Neural progenitor cell (in vitro differentiated cells): ENCODE measurements at regions not wholly inside any gene's neighbourhood (a gene's known extent, or its start where the extent isn't known, plus 50 kb on each side); places are given as distances from the start of the nearest gene placed in this dataset.

ENCODE experiments used
- DNase-seq: peaks from one replicate; pipeline ENCODE4 v3.0.0-alpha.2; 2016; ENCODE audit warnings: low spot score
- H2AFZ ChIP-seq: fragments of 200-600 bp; sonication (generic); replicated peaks from 2 replicates; pipeline ENCODE4 v1.6.1; 2016; ENCODE audit warnings: antibody characterized with exemption
- H3F3A ChIP-seq: fragments of 200-600 bp; sonication (generic); 2 replicates; pipeline ENCODE4 v1.6.1; 2016; ENCODE audit warnings: antibody characterized with exemption, low read depth
- H3K27ac ChIP-seq: fragments of 200-600 bp; sonication (generic); 2 replicates; pipeline ENCODE4 v1.5.1; 2016; ENCODE audit warnings: mild to moderate bottlenecking
- H3K27me3 ChIP-seq: fragments of 200-600 bp; sonication (generic); 2 replicates; pipeline ENCODE4 v1.6.1; 2016; ENCODE audit warnings: mild to moderate bottlenecking, moderate library complexity
- H3K36me3 ChIP-seq: fragments of 200-600 bp; sonication (generic); 2 replicates; pipeline ENCODE4 v1.5.1; 2016
- H3K4me1 ChIP-seq: fragments of 200-600 bp; sonication (generic); 2 replicates; pipeline ENCODE4 v1.6.1; 2016; ENCODE audit warnings: mixed run types
- H3K4me2 ChIP-seq: fragments of 200-600 bp; sonication (generic); 2 replicates; pipeline ENCODE4 v1.6.1; 2016
- H3K4me3 ChIP-seq: fragments of 200-600 bp; sonication (generic); 2 replicates; pipeline ENCODE4 v1.5.1; 2016
- H3K79me2 ChIP-seq: fragments of 200-600 bp; sonication (generic); 2 replicates; pipeline ENCODE4 v1.6.1; 2016; ENCODE audit warnings: low read depth
- H3K9ac ChIP-seq: fragments of 200-600 bp; sonication (generic); 2 replicates; pipeline ENCODE4 v1.6.1; 2016
- H3K9me3 ChIP-seq: fragments of 200-600 bp; sonication (generic); 2 replicates; pipeline ENCODE4 v1.5.1; 2016; ENCODE audit warnings: low read depth
- H4K20me1 ChIP-seq: fragments of 200-600 bp; sonication (generic); 2 replicates; pipeline ENCODE4 v1.6.1; 2016; ENCODE audit warnings: low read depth
- H3K27ac Mint-ChIP-seq: 3 replicates; pipeline ENCODE4 v1.8.0; 2021; ENCODE audit warnings: mixed read lengths
- H3K27me3 Mint-ChIP-seq: 2 replicates; pipeline ENCODE4 v1.8.0; 2022; ENCODE audit warnings: low read depth, mild to moderate bottlenecking, inconsistent platforms, moderate library complexity, mixed read lengths; ENCODE audit not compliant: insufficient read depth
- H3K36me3 Mint-ChIP-seq: 3 replicates; pipeline ENCODE4 v1.8.0; 2021; ENCODE audit warnings: mixed read lengths
- H3K4me1 Mint-ChIP-seq: 3 replicates; pipeline ENCODE4 v1.8.0; 2021; ENCODE audit warnings: mixed read lengths
- H3K4me3 Mint-ChIP-seq: 3 replicates; pipeline ENCODE4 v1.8.0; 2021; ENCODE audit warnings: mild to moderate bottlenecking, moderate library complexity, mixed read lengths
- H3K9me3 Mint-ChIP-seq: 3 replicates; pipeline ENCODE4 v1.8.0; 2020; ENCODE audit warnings: mixed read lengths
- EZH2 ChIP-seq: fragments of 200-600 bp; sonication (generic); IDR thresholded peaks from 2 replicates; pipeline ENCODE4 v1.6.1; 2017; ENCODE audit warnings: antibody characterized with exemption, mild to moderate bottlenecking, moderate library complexity
- EZH2phosphoT487 ChIP-seq: fragments of 200-600 bp; sonication (generic); IDR thresholded peaks from 2 replicates; pipeline ENCODE4 v1.6.1; 2017; ENCODE audit warnings: antibody characterized with exemption
- TF ChIP-seq, protein P1 (sequence below): fragments of 200-600 bp; sonication (generic); IDR thresholded peaks from 2 replicates; pipeline ENCODE4 v1.5.1; 2017; ENCODE audit warnings: antibody characterized with exemption, mild to moderate bottlenecking

DNA sequence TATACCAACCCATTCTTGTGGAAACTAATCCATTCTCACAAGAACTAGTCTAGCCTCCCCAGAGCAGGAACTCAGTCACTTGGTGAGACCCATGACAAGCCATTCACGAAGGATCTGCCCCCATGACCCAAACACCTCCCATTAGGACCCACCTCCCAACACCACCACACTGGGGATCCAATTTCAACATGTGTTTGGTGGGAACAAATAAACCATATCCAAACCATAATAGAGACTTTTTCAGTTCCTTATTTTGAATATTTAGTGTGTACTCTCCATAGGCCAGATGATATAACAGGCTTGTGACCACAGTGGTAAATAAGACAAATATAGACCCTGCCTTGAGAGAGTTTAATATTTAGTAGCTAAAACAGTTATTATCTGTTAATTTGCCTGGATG lies 227.5 kb upstream of the SERP2 start:
- no peak overlapping the region for H3K9ac ChIP-seq
- no peaks in the 10 kb centered on the region for H3K9me3 Mint-ChIP-seq
- peaks cover 2% of the 10 kb centered on the region for H3K27me3 Mint-ChIP-seq
- no peaks in the 10 kb centered on the region for H3K79me2 ChIP-seq
- H3K4me1 ChIP-seq: peaks cover 11% of the 10 kb centered on the region
- no peak overlapping the region for H2AFZ ChIP-seq
- H3K4me3 ChIP-seq: no peak overlapping the region
- no peaks in the 10 kb centered on the region for H3K27me3 ChIP-seq
- H3K36me3 ChIP-seq: no peaks in the 10 kb centered on the region
- no peak overlapping the region for H3K4me3 Mint-ChIP-seq
- H3K4me1 Mint-ChIP-seq: peaks cover 38% of the 10 kb centered on the region
- TF ChIP-seq EZH2phosphoT487 (no peak), EZH2 (no peak)
- TF ChIP-seq, protein P1, sequence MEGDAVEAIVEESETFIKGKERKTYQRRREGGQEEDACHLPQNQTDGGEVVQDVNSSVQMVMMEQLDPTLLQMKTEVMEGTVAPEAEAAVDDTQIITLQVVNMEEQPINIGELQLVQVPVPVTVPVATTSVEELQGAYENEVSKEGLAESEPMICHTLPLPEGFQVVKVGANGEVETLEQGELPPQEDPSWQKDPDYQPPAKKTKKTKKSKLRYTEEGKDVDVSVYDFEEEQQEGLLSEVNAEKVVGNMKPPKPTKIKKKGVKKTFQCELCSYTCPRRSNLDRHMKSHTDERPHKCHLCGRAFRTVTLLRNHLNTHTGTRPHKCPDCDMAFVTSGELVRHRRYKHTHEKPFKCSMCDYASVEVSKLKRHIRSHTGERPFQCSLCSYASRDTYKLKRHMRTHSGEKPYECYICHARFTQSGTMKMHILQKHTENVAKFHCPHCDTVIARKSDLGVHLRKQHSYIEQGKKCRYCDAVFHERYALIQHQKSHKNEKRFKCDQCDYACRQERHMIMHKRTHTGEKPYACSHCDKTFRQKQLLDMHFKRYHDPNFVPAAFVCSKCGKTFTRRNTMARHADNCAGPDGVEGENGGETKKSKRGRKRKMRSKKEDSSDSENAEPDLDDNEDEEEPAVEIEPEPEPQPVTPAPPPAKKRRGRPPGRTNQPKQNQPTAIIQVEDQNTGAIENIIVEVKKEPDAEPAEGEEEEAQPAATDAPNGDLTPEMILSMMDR: no peak
- H3K9me3 ChIP-seq: no peaks in the 10 kb centered on the region
- peaks cover 6% of the 10 kb centered on the region for H3F3A ChIP-seq
- no peak for DNase-seq
- H3K4me2 ChIP-seq: no peak overlapping the region
- H3K36me3 Mint-ChIP-seq: no peaks in the 10 kb centered on the region
- H3K27ac ChIP-seq: no peak overlapping the region
- no peak overlapping the region for H3K27ac Mint-ChIP-seq
- no peaks in the 10 kb centered on the region for H4K20me1 ChIP-seq

GRCh38 chr13:44147233-44147632 lies 226.4 kb upstream of the SERP2 start:
- Mint-ChIP-seq H3K36me3 (no peaks in the 10 kb centered on the region), H3K4me1 (peaks cover 35% of the 10 kb centered on the region), H3K9me3 (no peaks in the 10 kb centered on the region), H3K4me3 (no peak overlapping the region), H3K27ac (no peak overlapping the region), H3K27me3 (peaks cover 2% of the 10 kb centered on the region)
- no peaks in the 10 kb centered on the region for H3K79me2 ChIP-seq
- H3K27ac ChIP-seq: no peak overlapping the region
- H3K27me3 ChIP-seq: no peaks in the 10 kb centered on the region
- H3K9me3 ChIP-seq: no peaks in the 10 kb centered on the region
- peaks cover 6% of the 10 kb centered on the region for H3K4me1 ChIP-seq
- H3K36me3 ChIP-seq: no peaks in the 10 kb centered on the region
- H3K4me3 ChIP-seq: no peak overlapping the region
- no peak overlapping the region for H3K4me2 ChIP-seq
- H4K20me1 ChIP-seq: no peaks in the 10 kb centered on the region
- H3K9ac ChIP-seq: no peak overlapping the region
- TF ChIP-seq, protein P1: no peak
- TF ChIP-seq EZH2 (no peak), EZH2phosphoT487 (no peak)
- H2AFZ ChIP-seq: no peak overlapping the region
- DNase-seq: no peak
- H3F3A ChIP-seq: no peaks in the 10 kb centered on the region

DNA sequence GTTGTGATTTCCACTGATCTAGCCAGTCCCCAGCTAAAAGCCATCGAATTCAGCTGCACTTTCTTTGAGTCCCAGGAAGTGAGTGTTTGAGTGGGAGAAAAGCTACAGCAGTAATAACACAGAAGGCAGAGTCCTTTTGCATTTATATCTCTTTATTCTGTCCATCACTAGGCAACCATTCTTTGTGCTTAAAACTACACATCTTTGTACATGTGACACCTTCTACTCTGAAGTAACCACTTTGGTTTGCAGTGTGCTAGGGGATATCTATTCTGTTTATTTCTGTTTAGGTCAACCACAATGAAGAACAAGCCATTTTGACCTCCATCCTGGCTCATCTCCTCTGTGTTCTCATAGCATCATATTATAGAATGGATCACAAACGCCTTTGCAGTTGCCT lies 226.0 kb upstream of the SERP2 start:
- no peaks in the 10 kb centered on the region for H3F3A ChIP-seq
- H3K9ac ChIP-seq: no peak overlapping the region
- TF ChIP-seq, protein P1: no peak
- TF ChIP-seq EZH2phosphoT487 (no peak), EZH2 (no peak)
- H3K36me3 ChIP-seq: no peaks in the 10 kb centered on the region
- no peak overlapping the region for H3K27ac ChIP-seq
- peaks cover 6% of the 10 kb centered on the region for H3K4me1 ChIP-seq
- Mint-ChIP-seq H3K9me3 (no peaks in the 10 kb centered on the region), H3K4me1 (peaks cover 31% of the 10 kb centered on the region), H3K27me3 (peaks cover 2% of the 10 kb centered on the region), H3K36me3 (no peaks in the 10 kb centered on the region), H3K27ac (no peak overlapping the region), H3K4me3 (no peak overlapping the region)
- no peak overlapping the region for H2AFZ ChIP-seq
- DNase-seq: no peak
- no peaks in the 10 kb centered on the region for H3K27me3 ChIP-seq
- no peaks in the 10 kb centered on the region for H4K20me1 ChIP-seq
- H3K4me3 ChIP-seq: no peak overlapping the region
- H3K9me3 ChIP-seq: no peaks in the 10 kb centered on the region
- H3K79me2 ChIP-seq: no peaks in the 10 kb centered on the region
- no peak overlapping the region for H3K4me2 ChIP-seq
